HepG2 (cell line): ENCODE measurements at regions not wholly inside any gene's neighbourhood (a gene's known extent, or its start where the extent isn't known, plus 50 kb on each side); places are given as distances from the start of the nearest gene placed in this dataset.

Experiments
- ATAC-seq: fragments of 200-7000 bp; cut with Tn5 transposase; 3 replicates; pipeline ENCODE4 v1.9.1; 2020; ENCODE audit warnings: mild to moderate bottlenecking, moderate library complexity
- BruUV-seq: library from RNA; stranded (reverse); fragments of 400-500 nt; replicated peaks from 2 replicates; lab custom pipeline; 2021; lab: Mats Ljungman, UMichigan
- CTCF ChIA-PET: fragments of 300-600 bp; formaldehyde crosslinking; extraction: SDS; loops from one replicate; lab custom pipeline; 2021; ENCODE audit warnings: low total read pairs, inconsistent platforms, low intra/inter-chr PET ratio; lab: Yijun Ruan, JAX
- POLR2A ChIA-PET: fragments of 350-600 bp; sonication (Branson Sonifier 250); formaldehyde crosslinking; loops from one replicate; lab custom pipeline; 2020; ENCODE audit warnings: antibody characterized with exemption, inconsistent platforms; lab: Yijun Ruan, JAX
- DNase-seq: peaks from one replicate; pipeline ENCODE4 v3.0.0-alpha.2; 2015; ENCODE audit warnings: low spot score
- FAIRE-seq: peaks from 3 replicates; lab custom pipeline; 2011; peaks lifted over from hg19 to GRCh38; lab: Jason Lieb, UNC
- H2AFZ ChIP-seq: one replicate; pipeline ENCODE4 v1.6.1; 2011; ENCODE audit warnings: low read length, inconsistent platforms
- H3K27ac ChIP-seq: fragments of 300-600 bp; 3 replicates; pipeline ENCODE4 v1.8.0; 2011; ENCODE audit warnings: mixed run types, mild to moderate bottlenecking, mixed read lengths, low read length, inconsistent platforms; ENCODE audit not compliant: insufficient read depth; ENCODE audit errors: extremely low read length
- H3K27me3 ChIP-seq, 2 experiments: fragments of 200-600 bp in 1 of 2; 2 replicates in 1 of 2; 3 replicates in 1 of 2; pipeline versions ENCODE4 v1.6.0 to v1.8.0; 2011; ENCODE audit warnings: low read length in 2 of 2, mild to moderate bottlenecking in 2 of 2, moderate library complexity in 2 of 2, inconsistent platforms in 1 of 2; ENCODE audit not compliant: insufficient read depth in 2 of 2, control insufficient read depth in 1 of 2
- H3K36me3 ChIP-seq, 2 experiments: fragments of 200-600 bp in 1 of 2; replicated peaks in 1 of 2; 2 replicates in 1 of 2; 3 replicates in 1 of 2; pipeline versions ENCODE4 v1.5.1 to v1.8.0; 2011; ENCODE audit warnings: low read length in 2 of 2, inconsistent platforms in 1 of 2; ENCODE audit not compliant: insufficient read depth in 2 of 2, control insufficient read depth in 1 of 2
- H3K4me1 ChIP-seq: 2 replicates; pipeline ENCODE4 v1.5.1; 2012; ENCODE audit warnings: low read length, inconsistent platforms; ENCODE audit not compliant: insufficient read depth
- H3K4me2 ChIP-seq: 2 replicates; pipeline ENCODE4 v1.6.0; 2011; ENCODE audit warnings: low read depth, low read length, inconsistent platforms
- H3K4me3 ChIP-seq, 3 experiments: fragments of 200-600 bp in 1 of 3; sonication (generic), shearing (Covaris generic) in 1 of 3; replicated peaks in 1 of 3; 2 replicates each; pipeline ENCODE4 v1.5.1; 2011 to 2016; ENCODE audit warnings: low read length in 3 of 3, inconsistent platforms in 2 of 3, low read depth in 2 of 3, mild to moderate bottlenecking in 2 of 3, control low read depth in 1 of 3, mixed read lengths in 1 of 3; ENCODE audit not compliant: insufficient read depth in 1 of 3
- H3K79me2 ChIP-seq: one replicate; pipeline ENCODE4 v1.6.1; 2011; ENCODE audit warnings: low read length, inconsistent platforms; ENCODE audit not compliant: insufficient read depth
- H3K9ac ChIP-seq: 2 replicates; pipeline ENCODE4 v1.6.0; 2011; ENCODE audit warnings: mild to moderate bottlenecking, low read depth, low read length, inconsistent platforms; ENCODE audit not compliant: insufficient read depth
- H3K9me3 ChIP-seq: 2 replicates; pipeline ENCODE4 v1.5.1; 2012; ENCODE audit warnings: mild to moderate bottlenecking, low read length
- H4K20me1 ChIP-seq: 2 replicates; pipeline ENCODE4 v1.6.0; 2011; ENCODE audit warnings: inconsistent platforms, mild to moderate bottlenecking, low read length, moderate library complexity; ENCODE audit not compliant: insufficient read depth
- FOXA3 ChIP-seq: IDR thresholded peaks from 2 replicates; pipeline ENCODE4 v1.6.1; 2016; ENCODE audit warnings: missing genetic modification reagents, missing compliant biosample characterization
- FOXK2 ChIP-seq: fragments of 450-650 bp; IDR thresholded peaks from 2 replicates; pipeline ENCODE4 v1.6.1; 2016
- FOXO1 ChIP-seq: sonication (generic); formaldehyde crosslinking; IDR thresholded peaks from 2 replicates; pipeline ENCODE4 v1.4.0; 2020; ENCODE audit warnings: missing genetic modification reagents
- HOXA3 ChIP-seq: sonication (generic); formaldehyde crosslinking; IDR thresholded peaks from 2 replicates; pipeline ENCODE4 v1.5.0; 2020; ENCODE audit warnings: missing genetic modification reagents
- MAFF ChIP-seq: IDR thresholded peaks from 2 replicates; pipeline ENCODE4 v1.6.1; 2011; ENCODE audit warnings: low read depth, low read length, improper control_type of control experiment
- MAFK ChIP-seq, 2 experiments: IDR thresholded peaks in 1 of 2; conservative IDR thresholded peaks in 1 of 2; 2 replicates each; pipeline ENCODE4 v1.6.1; 2011; ENCODE audit warnings: improper control_type of control experiment in 2 of 2, low read length in 2 of 2
- NFE2L2 ChIP-seq: fragments of 150-350 bp; IDR thresholded peaks from 2 replicates; pipeline ENCODE4 v1.6.1; 2014; ENCODE audit warnings: low read length
- ZBTB20 ChIP-seq: sonication (generic); formaldehyde crosslinking; IDR thresholded peaks from 2 replicates; pipeline ENCODE4 v1.8.1; 2023; ENCODE audit warnings: missing genetic modification reagents, low read depth, mild to moderate bottlenecking, borderline replicate concordance
- ZBTB7A ChIP-seq: sonication (generic); formaldehyde crosslinking; IDR thresholded peaks from 2 replicates; pipeline ENCODE4 v1.8.0; 2022; ENCODE audit warnings: mild to moderate bottlenecking, missing genetic modification reagents
- ZBTB8A ChIP-seq: sonication (generic); formaldehyde crosslinking; IDR thresholded peaks from 2 replicates; pipeline ENCODE4 v1.4.0; 2020; ENCODE audit warnings: mild to moderate bottlenecking, low read depth, missing genetic modification reagents, borderline replicate concordance
- WGBS: methylation state at CpG from one replicate; pipeline ENCODE4 v1.1.6; 2017; ENCODE audit warnings: low lambda C conversion rate; 5-methylcytosine and 5-hydroxymethylcytosine counted together
- in situ Hi-C: cut with HindIII; loops from 2 replicates; pipeline ENCODE4 v1.10.0; 2017; ENCODE audit warnings: low pct_unique_long_range_greater_than_20kb; ENCODE audit not compliant: extremely low pct_ligation_motif_present
- intact Hi-C: fragments of 100-400 bp; cut with micrococcal nuclease; formaldehyde crosslinking; loops from one replicate; pipeline ENCODE4 v1.10.0; 2022; ENCODE audit not compliant: unreplicated experiment
- TF ChIP-seq, protein P1 (sequence below): sonication (generic); formaldehyde crosslinking; IDR thresholded peaks from 2 replicates; pipeline ENCODE4 v1.4.0; 2020; ENCODE audit warnings: missing genetic modification reagents
- TF ChIP-seq, protein P2 (sequence below), 2 experiments: fragments of 450-650 bp in 1 of 2; sonication (generic) in 1 of 2; formaldehyde crosslinking; IDR thresholded peaks; 2 replicates each; pipeline versions ENCODE4 v1.5.0 to v1.8.0; 2020 to 2022; ENCODE audit warnings: mild to moderate bottlenecking in 1 of 2, missing genetic modification reagents in 1 of 2

DNA sequence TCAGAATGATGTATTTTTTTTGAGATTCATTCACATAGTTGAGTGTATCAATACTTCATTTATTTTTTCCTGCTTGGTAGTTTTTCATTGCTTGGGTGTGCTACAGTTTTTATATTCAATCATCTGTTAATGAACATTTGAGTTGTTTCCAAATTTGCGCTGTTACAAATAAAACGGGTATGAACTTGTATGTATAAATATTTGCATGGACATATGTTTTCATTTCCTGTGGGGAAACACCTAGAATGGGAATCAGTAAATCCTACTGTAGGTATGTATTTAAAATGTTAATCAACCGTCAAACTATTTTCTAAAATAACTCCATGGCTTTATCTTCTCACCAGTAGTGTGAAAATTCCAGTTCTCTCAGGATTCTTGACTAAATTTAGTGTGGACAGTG, 826.3 kb downstream of the EFNB2 start:
- no peak for FAIRE-seq
- Histone ChIP-seq H3K4me2 (no peak overlapping the region), H3K27me3 (no peaks in the 10 kb centered on the region), H3K27ac (no peak overlapping the region), H2AFZ (no peak overlapping the region), H3K9me3 (peaks cover 48% of the 10 kb centered on the region), H4K20me1 (no peaks in the 10 kb centered on the region), H3K79me2 (no peaks in the 10 kb centered on the region), H3K4me1 (no peaks in the 10 kb centered on the region), H3K36me3 (no peaks in the 10 kb centered on the region), H3K4me3 (no peak overlapping the region), H3K9ac (no peak overlapping the region)
- TF ChIP-seq ZBTB8A (CRISPR knock-in tag) (no peak), ZBTB20 (CRISPR knock-in tag) (no peak), FOXA3 (CRISPR knock-in tag) (no peak), FOXK2 (no peak), HOXA3 (CRISPR knock-in tag) (no peak), FOXO1 (CRISPR knock-in tag) (no peak), NFE2L2 (no peak)
- TF ChIP-seq, protein P1, sequence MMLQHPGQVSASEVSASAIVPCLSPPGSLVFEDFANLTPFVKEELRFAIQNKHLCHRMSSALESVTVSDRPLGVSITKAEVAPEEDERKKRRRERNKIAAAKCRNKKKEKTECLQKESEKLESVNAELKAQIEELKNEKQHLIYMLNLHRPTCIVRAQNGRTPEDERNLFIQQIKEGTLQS (CRISPR knock-in tag), result no peak
- TF ChIP-seq, protein P2, sequence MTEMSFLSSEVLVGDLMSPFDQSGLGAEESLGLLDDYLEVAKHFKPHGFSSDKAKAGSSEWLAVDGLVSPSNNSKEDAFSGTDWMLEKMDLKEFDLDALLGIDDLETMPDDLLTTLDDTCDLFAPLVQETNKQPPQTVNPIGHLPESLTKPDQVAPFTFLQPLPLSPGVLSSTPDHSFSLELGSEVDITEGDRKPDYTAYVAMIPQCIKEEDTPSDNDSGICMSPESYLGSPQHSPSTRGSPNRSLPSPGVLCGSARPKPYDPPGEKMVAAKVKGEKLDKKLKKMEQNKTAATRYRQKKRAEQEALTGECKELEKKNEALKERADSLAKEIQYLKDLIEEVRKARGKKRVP (CRISPR knock-in tag; IDR thresholded peaks at IDR 0.05), result no peak
- ChIA-PET CTCF (no interaction called here), POLR2A (no interaction called here)
- intact Hi-C loops, result no loop called here
- DNase-seq, result no peak
- ATAC-seq, result no peak
- BruUV-seq, result no TSS peak
- under 1% methylated on average over 3 of the region's 3 CpGs for WGBS
- in situ Hi-C loops, result no loop called here

DNA sequence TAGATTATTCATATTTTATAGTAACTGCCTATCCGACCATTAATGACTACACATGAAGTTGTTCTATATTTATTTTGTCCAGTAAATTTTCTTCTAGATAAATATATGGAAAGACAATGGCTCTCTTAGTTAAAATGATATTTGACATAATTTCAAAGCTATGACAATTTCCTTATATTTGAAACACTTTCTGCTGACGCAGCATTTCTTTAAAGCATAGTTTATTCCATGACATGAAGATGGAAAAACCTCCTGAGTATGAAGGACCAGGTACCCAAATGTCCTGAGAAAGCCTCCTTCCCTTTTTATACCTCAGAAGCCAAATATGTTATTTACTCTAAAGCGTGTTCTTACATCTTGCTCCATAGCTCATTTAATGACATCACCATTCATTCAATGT, 831.6 kb downstream of the EFNB2 start:
- TF ChIP-seq MAFF (peak; percentile 99), MAFK (conservative IDR thresholded peaks at IDR 0.05 in 1 of 2, IDR thresholded peaks at IDR 0.05 in 1 of 2; ENCODE audit: low read length in 2 of 2) (peak; percentile 96 to 100), ZBTB7A (CRISPR knock-in tag) (no peak)
- H3K27ac ChIP-seq, result no peak overlapping the region
- ATAC-seq (no peak), DNase-seq (no peak), FAIRE-seq (no peak)
- WGBS, result 9% methylated on average over 3 of the region's 3 CpGs
- ChIA-PET POLR2A (no interaction called here), CTCF (no interaction called here)
- H3K36me3 ChIP-seq, result no peaks in the 10 kb centered on the region
- H4K20me1 ChIP-seq, result no peaks in the 10 kb centered on the region
- no peak overlapping the region for H3K4me2 ChIP-seq
- in situ Hi-C loops (no loop called here), intact Hi-C loops (no loop called here)
- H3K4me1 ChIP-seq, result no peaks in the 10 kb centered on the region
- H3K4me3 ChIP-seq, result no peak overlapping the region
- peaks cover 48% of the 10 kb centered on the region for H3K9me3 ChIP-seq
- no peak overlapping the region for H2AFZ ChIP-seq
- H3K9ac ChIP-seq, result no peak overlapping the region
- no peaks in the 10 kb centered on the region for H3K27me3 ChIP-seq
- no TSS peak for BruUV-seq
- H3K79me2 ChIP-seq, result no peaks in the 10 kb centered on the region
